ENCODE measurements at regions not wholly inside any gene's neighbourhood (a gene's known extent, or its start where the extent isn't known, plus 50 kb on each side); places are given as distances from the start of the nearest gene placed in this dataset.

GRCh38 chr11:26859416-26859815, 134.5 kb upstream of the FIBIN start:
- TF ChIP-seq POLR2A (IDR thresholded peaks at IDR 0.05) (no peak), CTCF (IDR thresholded peaks at IDR 0.05) (no peak)

All from heart left ventricle (tissue), 13 donors.